Lung (tissue), 11 donors: ENCODE measurements at regions not wholly inside any gene's neighbourhood (a gene's known extent, or its start where the extent isn't known, plus 50 kb on each side); places are given as distances from the start of the nearest gene placed in this dataset.
A peak's percentile ranks its signal among the peaks of the same experiment; 100 is the strongest.

Experiments
- ATAC-seq: fragments of 200-7000 bp; cut with Tn5 transposase; one replicate; pipeline ENCODE4 v1.9.1; 2020; ENCODE audit warnings: moderate number of reproducible peaks; ENCODE audit not compliant: insufficient read depth, low FRiP score
- DNase-seq, 3 donors: peaks; one replicate each; pipeline ENCODE4 v3.0.0-alpha.2; 2013 to 2017
- H3K27ac ChIP-seq, 2 donors: one replicate each; pipeline ENCODE4 v1.5.1; 2013; ENCODE audit warnings: mild to moderate bottlenecking in 2 of 2, moderate library complexity in 2 of 2, control low read depth in 1 of 2, inconsistent platforms in 1 of 2, low read depth in 1 of 2, low read length in 1 of 2
- H3K27me3 ChIP-seq, 3 donors: one replicate each; pipeline ENCODE4 v1.5.1; 2013; ENCODE audit warnings: low read length in 2 of 3; ENCODE audit not compliant: control insufficient read depth in 3 of 3, insufficient read depth in 3 of 3
- H3K36me3 ChIP-seq, 4 donors: one replicate each; pipeline ENCODE4 v1.5.1; 2013; ENCODE audit warnings: low read length in 4 of 4, mild to moderate bottlenecking in 1 of 4, moderate library complexity in 1 of 4; ENCODE audit not compliant: control insufficient read depth in 4 of 4, insufficient read depth in 4 of 4
- H3K4me1 ChIP-seq, 5 donors: one replicate each; pipeline ENCODE4 v1.5.1; 2013; ENCODE audit warnings: low read length in 5 of 5, mild to moderate bottlenecking in 2 of 5, moderate library complexity in 1 of 5; ENCODE audit not compliant: control insufficient read depth in 5 of 5, insufficient read depth in 5 of 5
- H3K4me3 ChIP-seq: one replicate; pipeline ENCODE4 v1.5.1; 2013; ENCODE audit warnings: mild to moderate bottlenecking, control low read depth, moderate library complexity
- H3K9ac ChIP-seq, 2 donors: one replicate each; pipeline ENCODE4 v1.5.1; 2013; ENCODE audit warnings: low read length in 2 of 2, control low read depth in 1 of 2; ENCODE audit not compliant: insufficient read depth in 1 of 2
- H3K9me3 ChIP-seq, 4 donors: one replicate each; pipeline ENCODE4 v1.5.1; 2013; ENCODE audit warnings: low read length in 3 of 4, mild to moderate bottlenecking in 1 of 4, moderate library complexity in 1 of 4; ENCODE audit not compliant: control insufficient read depth in 4 of 4, insufficient read depth in 3 of 4
- CTCF ChIP-seq: IDR thresholded peaks from 2 replicates; pipeline ENCODE4 v1.5.1; 2012; ENCODE audit warnings: mild to moderate bottlenecking; ENCODE audit errors: control extremely low read depth, extremely low read depth
- WGBS, 2 donors: extraction: QIAGEN DNeasy Blood & Tissue Kit; methylation state at CpG; one replicate each; pipeline ENCODE4 v1.1.7; 2013; 5-methylcytosine and 5-hydroxymethylcytosine counted together
- donor health status: control.
- donor health status: control.
- donor health status: Bipolar disorder and iron deficiency.
- donor health status: healthy.
- donor health status: DM: yes; HTN: yes; CAD: no.

GRCh38 chr5:173451031-173451430, 122.8 kb upstream of the STC2 start:
- Histone ChIP-seq H3K4me1 (peaks cover 0 to 7% (median 0%) of the 10 kb centered on the region in 5 donors), H3K9me3 (peaks cover 0 to 5% (median 1%) of the 10 kb centered on the region in 4 donors), H3K36me3 (no peaks in the 10 kb centered on the region), H3K27ac (peak overlapping the region in 1 of 2 donors; percentile 65), H3K4me3 (no peak overlapping the region), H3K27me3 (no peaks in the 10 kb centered on the region), H3K9ac (no peak overlapping the region)
- WGBS, 2 donors = 74 to 80% methylated on average over 5 of the region's 5 CpGs
- no peak for TF ChIP-seq CTCF
- ATAC-seq = no peak
- no peak for DNase-seq

GRCh38 chr5:173450188-173450587, 122.0 kb upstream of the STC2 start:
- Histone ChIP-seq H3K27ac (no peak overlapping the region), H3K4me3 (no peak overlapping the region), H3K36me3 (no peaks in the 10 kb centered on the region), H3K4me1 (peaks cover 0 to 5% (median 0%) of the 10 kb centered on the region in 5 donors), H3K9ac (no peak overlapping the region), H3K9me3 (peaks cover 0 to 5% (median 1%) of the 10 kb centered on the region in 4 donors), H3K27me3 (no peaks in the 10 kb centered on the region)
- no peak for TF ChIP-seq CTCF
- 79 to 85% methylated on average over 7 of the region's 7 CpGs for WGBS, 2 donors
- ATAC-seq (no peak), DNase-seq (no peak)

- Histone ChIP-seq H3K4me3 (no peak overlapping the region), H3K9ac (no peak overlapping the region), H3K36me3 (no peaks in the 10 kb centered on the region), H3K27me3 (no peaks in the 10 kb centered on the region), H3K27ac (no peak overlapping the region), H3K4me1 (peaks cover 0 to 1% (median 0%) of the 10 kb centered on the region in 5 donors), H3K9me3 (peaks cover 0 to 8% (median 0%) of the 10 kb centered on the region in 4 donors)
- ATAC-seq (no peak), DNase-seq (no peak)
- WGBS, 2 donors = 88 to 90% methylated on average over 6 of the region's 6 CpGs
- no peak for TF ChIP-seq CTCF
Measured at GRCh38 chr5:173448856-173449255, 120.6 kb upstream of the STC2 start.

GRCh38 chr5:173443971-173444370, 115.8 kb upstream of the STC2 start:
- Histone ChIP-seq H3K27ac (no peak overlapping the region), H3K4me3 (no peak overlapping the region), H3K4me1 (no peaks in the 10 kb centered on the region), H3K36me3 (no peaks in the 10 kb centered on the region), H3K27me3 (peaks cover 0 to 3% (median 0%) of the 10 kb centered on the region in 3 donors), H3K9me3 (peaks cover 0 to 6% (median 0%) of the 10 kb centered on the region in 4 donors), H3K9ac (no peak overlapping the region)
- ATAC-seq (no peak), DNase-seq (no peak)
- no peak for TF ChIP-seq CTCF
- 79 to 83% methylated on average over 4 of the region's 4 CpGs for WGBS, 2 donors
